Endothelial cell of umbilical vein (primary cell): ENCODE measurements at regions not wholly inside any gene's neighbourhood (a gene's known extent, or its start where the extent isn't known, plus 50 kb on each side); places are given as distances from the start of the nearest gene placed in this dataset.

Experiments
- BruUV-seq: library from RNA; stranded (reverse); fragments of 400-500 nt; replicated peaks from 2 replicates; lab custom pipeline; 2021; lab: Mats Ljungman, UMichigan
- CTCF ChIA-PET: fragments of 300-600, 350-600 bp; sonication (Branson Sonifier 250); formaldehyde crosslinking; loops from one replicate; lab custom pipeline; 2021; ENCODE audit warnings: antibody characterized with exemption, inconsistent platforms; lab: Charles Lee
- POLR2A ChIA-PET: fragments of 300-600, 350-600 bp; sonication (Branson Sonifier 250); formaldehyde crosslinking; loops from one replicate; lab custom pipeline; 2021; ENCODE audit warnings: antibody characterized with exemption, inconsistent platforms; lab: Charles Lee
- DNase-seq: peaks from one replicate; pipeline ENCODE4 v3.0.0-alpha.2; 2011; ENCODE audit warnings: low read depth, low spot score
- FAIRE-seq: peaks from 2 replicates; lab custom pipeline; 2011; peaks lifted over from hg19 to GRCh38; lab: Jason Lieb, UNC
- H2AFZ ChIP-seq: 2 replicates; pipeline ENCODE4 v1.6.0; 2012; ENCODE audit warnings: low read depth, low read length, control low read depth, inconsistent platforms
- H3K27ac ChIP-seq: 2 replicates; pipeline ENCODE4 v1.5.1; 2011; ENCODE audit warnings: low read depth, mild to moderate bottlenecking, control low read depth, low read length, moderate library complexity; ENCODE audit not compliant: insufficient read depth
- H3K27me3 ChIP-seq, 2 experiments: 2 replicates each; pipeline versions ENCODE4 v1.6.0 to v1.6.1; 2011; ENCODE audit warnings: low read length in 2 of 2, mixed read lengths in 1 of 2; ENCODE audit not compliant: control insufficient read depth in 2 of 2, insufficient read depth in 2 of 2
- H3K36me3 ChIP-seq, 2 experiments: 2 replicates in 1 of 2; 3 replicates in 1 of 2; pipeline ENCODE4 v1.5.1; 2011; ENCODE audit warnings: low read length in 2 of 2, mild to moderate bottlenecking in 1 of 2, moderate library complexity in 1 of 2; ENCODE audit not compliant: control insufficient read depth in 2 of 2, insufficient read depth in 2 of 2; ENCODE audit errors: extremely low read depth in 1 of 2
- H3K4me1 ChIP-seq: 3 replicates; pipeline ENCODE4 v1.5.1; 2011; ENCODE audit warnings: mild to moderate bottlenecking, low read length; ENCODE audit not compliant: control insufficient read depth, insufficient read depth; ENCODE audit errors: extremely low read depth
- H3K4me2 ChIP-seq: 2 replicates; pipeline ENCODE4 v1.6.1; 2011; ENCODE audit warnings: low read length, control low read depth, mixed read lengths; ENCODE audit not compliant: insufficient read depth
- H3K4me3 ChIP-seq, 3 experiments: fragments of 200-600 bp in 1 of 3; sonication (generic), shearing (Covaris generic) in 1 of 3; replicated peaks in 1 of 3; 2 replicates each; pipeline ENCODE4 v1.5.1; 2011 to 2016; ENCODE audit warnings: control low read depth in 3 of 3, low read length in 3 of 3, mild to moderate bottlenecking in 2 of 3, inconsistent platforms in 1 of 3, low read depth in 1 of 3, moderate library complexity in 1 of 3; ENCODE audit not compliant: insufficient read depth in 1 of 3
- H3K79me2 ChIP-seq: 2 replicates; pipeline ENCODE4 v1.6.0; 2012; ENCODE audit warnings: low read length, inconsistent platforms; ENCODE audit not compliant: control insufficient read depth, insufficient read depth
- H3K9ac ChIP-seq: replicated peaks from 2 replicates; pipeline ENCODE3; 2011; ENCODE audit warnings: low read length, control low read depth; ENCODE audit not compliant: insufficient read depth; ENCODE audit errors: extremely low read depth
- H3K9me1 ChIP-seq: replicated peaks from 3 replicates; pipeline ENCODE4 v1.6.0; 2011; ENCODE audit warnings: mild to moderate bottlenecking, low read length; ENCODE audit not compliant: control insufficient read depth, insufficient read depth; ENCODE audit errors: extremely low read depth
- H3K9me3 ChIP-seq: replicated peaks from 2 replicates; pipeline ENCODE4 v1.5.1; 2012; ENCODE audit warnings: low read length, inconsistent platforms; ENCODE audit not compliant: control insufficient read depth, insufficient read depth
- H4K20me1 ChIP-seq: replicated peaks from 2 replicates; pipeline ENCODE3; 2011; ENCODE audit warnings: mild to moderate bottlenecking, low read length; ENCODE audit not compliant: control insufficient read depth, insufficient read depth; ENCODE audit errors: extremely low read depth
- CTCF ChIP-seq, 2 donors: IDR thresholded peaks; 1 replicate in 1 of 2; 2 replicates in 1 of 2; pipeline ENCODE4 v1.5.1; 2011; ENCODE audit warnings: low read length in 2 of 2, mild to moderate bottlenecking in 2 of 2, moderate library complexity in 2 of 2, control low read depth in 1 of 2, inconsistent platforms in 1 of 2, low read depth in 1 of 2; ENCODE audit not compliant: insufficient read depth in 1 of 2; ENCODE audit errors: extremely low read depth in 1 of 2
- EZH2 ChIP-seq: IDR thresholded peaks from 2 replicates; pipeline ENCODE4 v1.6.1; 2012; ENCODE audit warnings: borderline replicate concordance, low read depth, mild to moderate bottlenecking, moderate library complexity, low read length, inconsistent platforms; ENCODE audit not compliant: severe bottlenecking
- FOS ChIP-seq: IDR thresholded peaks from 2 replicates; pipeline ENCODE4 v1.6.1; 2011; ENCODE audit warnings: mild to moderate bottlenecking, low read length, moderate library complexity, borderline replicate concordance; ENCODE audit not compliant: insufficient read depth
- GATA2 ChIP-seq: IDR thresholded peaks from 2 replicates; pipeline ENCODE4 v1.7.0; 2011; ENCODE audit warnings: low read depth, mild to moderate bottlenecking, moderate library complexity, mixed read lengths, low read length; ENCODE audit not compliant: insufficient read length, insufficient read depth
- JUN ChIP-seq: IDR thresholded peaks from 2 replicates; pipeline ENCODE4 v1.6.1; 2011; ENCODE audit warnings: borderline replicate concordance, low read depth; ENCODE audit not compliant: insufficient read length, insufficient read depth
- MAX ChIP-seq: IDR thresholded peaks from 2 replicates; pipeline ENCODE4 v1.6.1; 2011; ENCODE audit not compliant: insufficient read depth, insufficient read length
- MYC ChIP-seq: IDR thresholded peaks from one replicate; pipeline ENCODE4 v1.6.1; 2011; ENCODE audit warnings: mild to moderate bottlenecking, low read depth, low read length
- POLR2A ChIP-seq: IDR thresholded peaks from 2 replicates; pipeline ENCODE4 v1.6.1; 2012; ENCODE audit warnings: low read depth, mild to moderate bottlenecking, control low read depth, low read length
- POLR2AphosphoS5 ChIP-seq: IDR thresholded peaks from 2 replicates; pipeline ENCODE4 v1.6.1; 2012; ENCODE audit warnings: low read depth, mild to moderate bottlenecking, control low read depth, low read length, moderate library complexity; ENCODE audit not compliant: insufficient read depth
- dilution Hi-C: fragments of 300-500 bp; cut with MboI; formaldehyde crosslinking; loops from one replicate; pipeline ENCODE4 v1.15.0; 2019; ENCODE audit warnings: low sequenced_read_pairs; ENCODE audit not compliant: extremely low pct_ligation_motif_present
- intact Hi-C: fragments of 100-400 bp; cut with micrococcal nuclease; formaldehyde crosslinking; loops from one replicate; pipeline ENCODE4 v1.10.0; 2022

GRCh38 chr4:15142201-15142600 is 139.9 kb downstream of the CPEB2 start:
- H3K4me1 ChIP-seq = no peaks in the 10 kb centered on the region
- no peak for TF ChIP-seq GATA2
- no peak for TF ChIP-seq POLR2AphosphoS5
- no peak for TF ChIP-seq MYC
- no peak for TF ChIP-seq EZH2
- no peak for TF ChIP-seq JUN
- no peak overlapping the region for H3K9ac ChIP-seq
- no peak overlapping the region for H3K27ac ChIP-seq
- H3K4me3 ChIP-seq = no peak overlapping the region
- no peaks in the 10 kb centered on the region for H3K27me3 ChIP-seq
- H3K9me1 ChIP-seq = no peaks in the 10 kb centered on the region
- no peak for DNase-seq
- H3K4me2 ChIP-seq = no peak overlapping the region
- CTCF ChIA-PET = no interaction called here
- no peaks in the 10 kb centered on the region for H3K79me2 ChIP-seq
- no peaks in the 10 kb centered on the region for H4K20me1 ChIP-seq
- POLR2A ChIA-PET = no interaction called here
- H3K36me3 ChIP-seq = no peaks in the 10 kb centered on the region
- no peak for FAIRE-seq
- no TSS peak for BruUV-seq
- intact Hi-C loops (no loop called here), dilution Hi-C loops (no loop called here)
- no peak overlapping the region for H2AFZ ChIP-seq
- no peaks in the 10 kb centered on the region for H3K9me3 ChIP-seq

- no peaks in the 10 kb centered on the region for H3K4me1 ChIP-seq
- H3K9me1 ChIP-seq = no peaks in the 10 kb centered on the region
- H2AFZ ChIP-seq = no peak overlapping the region
- no peak overlapping the region for H3K27ac ChIP-seq
- H4K20me1 ChIP-seq = no peaks in the 10 kb centered on the region
- H3K79me2 ChIP-seq = no peaks in the 10 kb centered on the region
- H3K4me2 ChIP-seq = no peak overlapping the region
- H3K36me3 ChIP-seq = no peaks in the 10 kb centered on the region
- H3K9ac ChIP-seq = no peak overlapping the region
- ChIA-PET POLR2A (no interaction called here), CTCF (no interaction called here)
- no peak overlapping the region for H3K4me3 ChIP-seq
- DNase-seq (no peak), FAIRE-seq (no peak)
- intact Hi-C loops = no loop called here
- TF ChIP-seq POLR2A (no peak), MAX (no peak), FOS (no peak), EZH2 (no peak), POLR2AphosphoS5 (no peak), CTCF (IDR thresholded peaks at IDR 0.05; ENCODE audit: extremely low read depth in 1 of 2, insufficient read depth in 1 of 2, low read depth in 1 of 2, low read length in 2 of 2) (no peak), JUN (no peak), GATA2 (no peak), MYC (no peak)
- H3K27me3 ChIP-seq = no peaks in the 10 kb centered on the region
- dilution Hi-C loops = no loop called here
- BruUV-seq = no TSS peak
- no peaks in the 10 kb centered on the region for H3K9me3 ChIP-seq
Measured at GRCh38 chr4:15143551-15143950, 141.3 kb downstream of the CPEB2 start.
